Right renal cortex interstitium (tissue), 3 donors: ENCODE measurements at regions not wholly inside any gene's neighbourhood (a gene's known extent, or its start where the extent isn't known, plus 50 kb on each side); places are given as distances from the start of the nearest gene placed in this dataset.
"Not testable (repeated sequence)": the region's sequence is repeated elsewhere in the genome, so short reads cannot be mapped to it uniquely, and the experiment has no call there.

Experiments used
- DNase-seq, 3 donors: peaks; one replicate each; pipeline ENCODE4 v3.0.0-alpha.2; 2013; ENCODE audit warnings: low read depth in 3 of 3, low spot score in 2 of 3

DNA sequence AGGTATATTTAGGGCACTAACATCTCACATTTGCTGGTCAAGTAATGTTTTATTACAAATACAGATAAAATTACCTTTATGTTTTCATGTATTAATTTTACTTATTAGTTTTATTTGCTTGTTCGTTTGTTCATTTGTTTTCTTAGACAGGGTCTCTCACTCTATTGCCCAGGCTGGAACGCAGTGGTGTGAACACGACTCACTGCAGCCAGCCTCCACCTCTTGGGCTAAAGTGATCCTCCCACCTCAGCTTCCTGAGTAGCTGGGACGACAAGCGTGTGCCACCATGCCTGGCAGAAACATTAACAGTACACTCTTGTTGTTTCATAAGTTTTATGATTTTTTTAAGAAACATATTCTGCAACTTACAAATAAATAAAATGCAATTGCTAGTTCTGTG lies 123.2 kb downstream of the ZNF608 start:
- DNase-seq: no peak

DNA sequence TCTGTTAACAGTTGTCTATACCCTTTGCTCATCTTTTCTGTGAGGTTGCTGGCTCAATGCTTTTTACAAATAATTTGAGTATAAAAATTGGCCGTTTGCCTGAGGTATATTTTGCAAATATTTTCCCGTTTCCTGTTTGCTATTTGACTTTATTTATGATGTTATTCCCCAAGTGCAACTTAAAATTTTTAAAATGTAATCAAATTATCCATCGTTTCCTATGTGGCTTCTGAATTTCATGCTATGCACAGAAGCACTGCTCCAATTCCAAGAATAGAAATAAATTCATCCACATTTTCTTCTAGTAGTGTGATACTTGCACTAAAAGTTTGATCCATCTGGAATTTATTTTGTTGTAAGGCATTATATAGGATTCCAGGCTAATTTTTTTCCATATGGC lies 123.6 kb downstream of the ZNF608 start:
- DNase-seq: no peak

DNA sequence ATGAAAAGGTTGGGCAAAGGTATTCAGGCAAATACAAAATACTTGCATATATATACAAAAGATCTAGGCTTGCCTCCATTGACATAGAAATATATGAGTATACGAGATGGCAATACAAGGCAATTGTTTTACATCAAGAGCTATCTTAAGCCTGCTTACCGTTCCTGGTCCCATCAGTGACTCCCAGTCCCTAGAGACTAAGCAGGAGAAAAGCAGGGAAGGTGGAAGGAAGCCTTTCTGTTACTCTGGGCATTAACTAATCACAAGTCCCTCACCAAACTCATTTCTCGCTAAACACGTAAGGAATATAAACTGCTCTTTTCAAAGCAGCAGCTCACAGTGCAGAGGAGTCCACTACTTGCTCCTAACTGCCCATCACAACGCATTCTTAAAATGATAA lies 125.2 kb downstream of the ZNF608 start:
- DNase-seq: no peak

DNA sequence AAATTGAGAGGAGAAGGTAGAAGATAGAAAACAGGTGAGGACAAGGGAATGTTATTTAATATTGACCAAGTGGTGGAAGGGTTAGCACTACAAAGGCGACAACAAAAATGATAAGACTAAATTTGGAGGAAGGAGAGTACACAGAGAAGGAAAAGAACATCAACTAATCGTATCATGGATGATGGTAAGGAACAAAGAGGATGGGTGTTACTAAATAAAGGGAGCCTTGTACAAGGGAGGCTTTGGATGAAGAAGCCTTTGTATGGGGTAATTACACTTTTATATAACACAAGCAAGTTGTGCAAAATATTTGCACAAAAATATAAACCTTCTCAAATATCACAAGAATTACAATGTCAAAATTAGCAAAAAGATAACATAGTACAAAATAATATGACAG lies 125.7 kb downstream of the ZNF608 start:
- no peak for DNase-seq

DNA sequence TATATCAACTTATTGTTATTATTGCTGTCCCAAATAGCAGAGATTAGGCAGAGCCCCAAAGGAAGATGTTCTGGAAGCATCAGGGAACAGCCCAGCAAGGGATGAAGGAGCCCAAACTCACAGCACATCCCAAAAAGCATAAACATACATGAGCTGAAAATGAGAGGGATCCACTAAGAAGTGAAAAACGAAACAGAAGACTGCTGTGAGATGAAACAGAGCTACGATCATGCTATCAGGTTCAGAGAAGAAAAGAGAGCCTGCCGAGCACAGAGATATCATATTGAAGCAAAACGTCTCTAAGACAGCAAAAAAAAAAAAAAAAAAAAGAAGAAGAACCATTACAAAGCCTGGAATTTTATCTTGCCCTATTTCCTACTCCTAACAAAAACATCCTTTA lies 127.3 kb downstream of the ZNF608 start:
- no peak for DNase-seq

DNA sequence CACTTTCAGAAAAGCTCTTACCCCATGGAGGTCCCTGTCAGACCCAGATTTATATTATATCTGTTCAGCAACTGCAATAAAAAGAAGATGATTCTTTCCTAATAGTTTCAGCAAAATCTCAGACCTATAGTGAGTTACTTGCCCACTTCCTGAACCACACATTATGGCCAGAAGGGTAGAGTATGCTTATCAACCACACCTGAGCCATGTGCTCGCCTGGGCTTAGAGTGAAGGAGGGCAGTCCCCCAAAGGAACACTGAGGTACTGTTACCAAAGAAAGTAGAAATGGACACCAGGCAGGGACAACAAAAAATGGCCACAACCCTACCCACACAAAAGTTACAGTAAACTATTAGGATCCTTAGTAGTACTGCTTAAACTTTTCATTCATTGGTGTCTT lies 128.7 kb downstream of the ZNF608 start:
- no peak for DNase-seq

DNA sequence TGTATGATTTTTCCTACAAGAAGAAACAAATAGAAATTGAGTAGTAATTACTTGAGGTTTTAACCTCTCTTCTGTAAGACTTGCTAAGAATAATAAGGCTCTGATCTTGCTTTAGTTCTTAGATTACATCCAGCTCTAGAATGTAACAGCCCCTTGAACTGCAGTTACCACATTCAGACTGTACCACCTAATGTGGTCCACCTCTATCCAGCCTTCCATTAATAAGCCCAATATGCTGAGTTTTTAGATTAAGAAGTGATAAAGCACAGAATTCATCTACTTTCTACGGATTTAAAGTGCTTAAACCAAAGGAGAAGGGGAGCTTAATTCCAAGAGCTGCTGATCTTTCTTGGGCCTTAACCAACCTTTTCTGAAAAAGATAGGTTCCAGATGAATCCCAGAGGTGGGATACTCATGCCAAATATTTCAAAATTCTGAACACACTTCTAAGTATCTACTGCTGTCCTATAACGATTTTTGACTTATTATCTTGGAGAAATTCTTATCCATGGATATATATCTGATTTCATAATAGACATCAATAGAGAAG lies 131.5 kb downstream of the ZNF608 start:
- no peak for DNase-seq

DNA sequence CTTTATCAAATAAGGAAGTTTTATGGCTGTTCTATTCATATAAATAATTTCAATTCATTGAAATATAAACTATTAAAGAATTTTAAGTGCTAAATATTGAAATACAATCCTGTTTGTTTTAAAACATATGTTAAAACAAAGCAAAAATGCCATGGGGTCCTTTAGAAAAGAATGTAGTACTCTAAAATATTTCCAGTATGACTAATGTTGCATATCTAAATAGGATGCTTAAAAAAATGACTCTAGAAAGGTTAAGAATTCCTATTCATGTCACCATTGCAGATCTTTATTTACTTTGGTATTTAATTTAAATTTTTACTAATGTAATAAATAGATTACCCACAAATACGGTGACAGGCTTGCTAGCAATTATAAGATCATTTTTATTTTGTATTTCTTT lies 132.3 kb downstream of the ZNF608 start:
- DNase-seq: no peak

DNA sequence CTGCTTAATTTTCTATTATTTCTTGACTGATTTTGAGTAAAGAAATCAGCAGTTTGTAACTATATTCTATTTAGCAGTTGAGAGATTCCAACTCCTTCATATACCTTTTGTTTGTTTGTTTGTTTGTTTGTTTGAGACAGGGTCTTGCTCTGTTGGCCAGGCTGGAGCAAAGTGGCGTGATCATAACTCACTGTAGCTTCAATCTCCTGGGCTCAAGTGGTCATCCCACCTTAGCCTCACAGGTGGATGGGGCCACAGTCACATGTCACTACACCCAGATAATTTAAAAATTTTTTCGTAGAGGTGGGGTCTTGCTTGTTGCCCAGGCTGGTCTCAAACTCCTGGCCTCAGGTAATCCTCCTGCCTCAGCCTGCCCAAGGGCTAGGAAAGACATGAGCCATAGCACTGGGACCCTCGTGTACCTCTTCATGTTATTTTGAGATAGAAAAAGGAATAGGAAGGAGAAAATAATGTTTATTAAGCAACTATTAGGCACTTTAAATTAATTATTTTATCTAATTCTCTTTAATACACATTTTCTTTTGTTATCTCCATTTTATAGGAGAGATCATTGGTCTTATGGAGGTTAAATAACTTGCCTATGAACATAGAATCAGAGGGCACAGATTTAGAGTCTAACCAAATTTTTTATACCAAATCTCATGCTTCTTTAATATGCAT lies 133.0 kb downstream of the ZNF608 start:
- no peak for DNase-seq

DNA sequence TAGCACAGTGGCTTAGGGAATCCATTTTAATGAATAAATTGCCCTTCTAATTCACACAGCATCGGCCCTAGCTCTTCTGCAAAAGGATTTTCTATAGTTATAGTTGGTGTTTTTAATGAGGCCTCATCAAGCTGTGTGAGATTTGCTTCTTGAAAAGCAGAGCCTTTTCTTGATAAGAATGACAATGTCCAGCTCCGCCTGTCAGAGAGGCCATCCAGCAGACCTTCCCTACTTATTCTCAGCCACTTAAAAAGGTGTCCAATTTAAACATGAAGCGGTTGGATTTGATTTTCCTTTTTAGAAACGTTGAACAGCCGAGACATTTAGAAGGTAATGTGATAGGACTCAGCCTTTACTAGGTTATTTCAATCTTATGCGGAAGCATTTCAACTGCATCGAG lies 134.4 kb downstream of the ZNF608 start:
- DNase-seq: no peak

DNA sequence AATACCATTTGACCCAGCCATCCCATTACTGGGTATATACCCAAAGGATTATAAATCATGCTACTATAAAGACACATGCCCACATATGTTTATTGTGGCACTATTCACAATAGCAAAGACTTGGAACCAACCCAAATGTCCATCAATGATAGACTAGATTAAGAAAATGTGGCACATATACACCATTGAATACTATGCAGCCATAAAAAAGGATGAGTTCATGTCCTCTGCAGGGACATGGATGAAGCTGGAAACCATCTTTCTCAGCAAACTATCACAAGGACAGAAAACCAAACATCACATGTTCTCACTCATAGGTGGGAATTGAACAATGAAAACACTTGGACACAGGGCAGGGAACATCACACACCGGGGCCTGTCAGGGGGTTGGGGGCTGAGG lies 135.2 kb downstream of the ZNF608 start:
- not testable (repeated sequence) for DNase-seq

DNA sequence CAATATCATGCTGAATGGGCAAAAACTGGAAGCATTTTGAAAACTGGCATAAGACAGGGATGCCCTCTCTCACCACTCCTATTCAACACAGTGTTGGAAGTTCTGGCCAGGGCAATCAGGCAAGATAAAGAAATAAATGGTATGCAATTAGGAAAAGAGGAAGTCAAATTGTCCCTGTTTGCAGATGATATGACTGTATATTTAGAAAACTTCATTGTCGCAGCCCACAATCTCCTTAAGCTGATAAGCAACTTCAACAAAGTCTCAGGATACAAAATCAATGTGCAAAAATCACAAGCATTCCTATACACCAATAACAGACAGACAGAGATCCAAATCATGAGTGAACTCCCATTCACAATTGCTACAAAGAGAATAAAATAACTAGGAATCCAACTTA lies 136.8 kb downstream of the ZNF608 start:
- not testable (repeated sequence) for DNase-seq

DNA sequence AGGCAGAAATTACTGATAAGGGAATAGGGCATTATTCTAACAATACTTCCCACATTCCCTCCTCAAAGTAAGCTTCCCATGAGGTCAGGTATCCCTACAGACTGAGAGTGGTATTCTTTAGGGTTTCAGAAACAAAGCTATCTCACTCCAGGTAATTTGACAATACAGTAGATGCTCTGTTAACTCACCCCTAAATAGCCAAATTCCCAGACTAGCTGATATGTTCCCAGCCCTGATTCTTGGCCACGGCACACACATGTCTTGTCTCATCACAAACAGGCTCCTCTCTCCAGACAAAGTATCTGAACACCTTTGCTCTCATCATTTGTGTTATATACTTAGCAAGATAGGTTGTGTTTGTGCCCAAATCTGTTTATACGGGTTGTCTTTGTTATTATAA lies 139.9 kb downstream of the ZNF608 start:
- no peak for DNase-seq

DNA sequence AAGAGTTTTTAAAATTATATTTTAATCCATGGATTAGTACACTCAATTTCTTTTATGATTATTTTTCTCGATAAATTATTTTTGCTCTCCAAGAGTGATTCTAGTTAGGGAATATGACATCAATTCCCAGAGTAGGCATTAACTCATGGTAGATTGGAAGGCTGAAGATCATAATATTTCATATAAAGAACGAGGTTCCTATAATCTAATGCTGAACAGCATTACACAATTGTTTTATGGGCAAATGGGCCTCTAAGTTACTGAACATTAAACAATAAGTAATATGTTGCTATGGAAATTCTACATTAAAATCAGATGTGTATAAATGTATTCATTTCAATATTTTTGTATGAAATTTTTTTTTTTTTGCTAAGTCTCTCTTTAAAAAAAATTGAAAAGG lies 140.3 kb downstream of the ZNF608 start:
- DNase-seq: no peak

DNA sequence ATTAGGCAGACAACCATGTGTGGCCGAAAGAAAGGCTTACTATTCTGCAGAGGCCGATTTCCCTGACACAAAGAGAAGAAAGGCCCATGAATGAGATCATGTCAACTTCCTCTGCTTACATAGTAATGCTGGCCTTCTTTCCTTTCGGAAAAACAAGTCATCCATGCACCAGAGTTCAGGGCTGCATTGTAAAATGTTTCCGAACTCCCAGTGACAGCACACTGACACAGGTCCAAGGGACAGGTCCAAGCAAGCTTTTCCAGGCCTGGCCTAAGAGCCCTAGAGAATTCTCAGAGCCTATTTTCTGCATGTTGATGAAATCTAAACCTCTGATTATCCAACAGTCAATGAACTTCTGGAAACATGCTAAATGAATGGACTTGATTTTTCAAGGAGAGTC lies 140.9 kb downstream of the ZNF608 start:
- DNase-seq: peak in 1 of 3 donors; percentile 56

DNA sequence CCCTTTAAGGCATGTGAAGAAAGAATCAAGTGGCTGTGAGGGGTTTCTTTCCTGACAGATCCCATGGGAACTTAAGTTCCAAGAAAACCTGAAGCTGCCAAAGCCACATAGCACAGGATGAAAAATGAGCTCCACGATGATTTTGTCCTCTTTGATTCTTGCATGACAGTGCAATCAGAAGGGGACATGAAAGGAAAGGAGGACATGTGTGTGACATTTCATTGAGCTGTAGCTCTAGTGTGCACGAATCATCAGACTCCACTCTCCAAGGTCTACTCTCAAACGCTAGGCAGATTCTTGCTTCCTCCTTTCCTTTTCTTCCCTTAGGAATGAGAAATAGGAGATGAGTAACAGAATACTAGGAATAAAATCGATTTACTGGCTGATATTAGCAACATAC lies 142.0 kb downstream of the ZNF608 start:
- no peak for DNase-seq

DNA sequence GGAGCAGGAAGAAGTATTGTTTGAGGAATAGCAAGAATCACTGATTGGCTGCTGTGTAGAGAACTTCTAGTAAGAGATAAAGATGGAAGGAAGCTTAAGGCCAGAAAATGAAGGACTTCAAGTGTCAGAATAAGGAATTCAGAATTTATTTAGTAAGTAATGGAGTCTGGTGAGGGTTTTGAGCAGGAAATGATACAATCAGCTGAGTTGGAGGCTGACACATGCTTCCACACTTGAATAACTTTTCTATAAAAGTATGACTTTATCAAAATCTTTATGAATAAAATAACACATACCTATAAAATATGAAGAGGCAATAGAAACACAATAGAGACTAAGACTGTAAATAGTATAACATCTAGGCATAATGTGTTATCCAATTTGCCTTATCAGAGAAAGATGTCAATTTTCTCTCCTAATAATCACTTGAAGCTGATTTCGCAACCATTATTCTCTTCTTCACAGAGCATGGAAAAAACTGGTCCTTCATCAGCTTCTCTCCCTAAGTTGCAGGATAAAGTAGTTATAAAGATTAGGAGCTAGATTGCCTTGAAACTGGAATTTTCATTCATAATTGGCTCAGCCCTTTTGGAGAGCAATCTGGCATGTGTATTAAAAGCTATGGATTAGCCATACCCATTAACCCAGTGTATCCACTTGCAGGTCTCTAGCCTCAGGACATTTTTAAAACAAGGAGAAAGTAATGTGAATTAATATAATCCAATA lies 143.4 kb downstream of the ZNF608 start:
- DNase-seq: no peak

DNA sequence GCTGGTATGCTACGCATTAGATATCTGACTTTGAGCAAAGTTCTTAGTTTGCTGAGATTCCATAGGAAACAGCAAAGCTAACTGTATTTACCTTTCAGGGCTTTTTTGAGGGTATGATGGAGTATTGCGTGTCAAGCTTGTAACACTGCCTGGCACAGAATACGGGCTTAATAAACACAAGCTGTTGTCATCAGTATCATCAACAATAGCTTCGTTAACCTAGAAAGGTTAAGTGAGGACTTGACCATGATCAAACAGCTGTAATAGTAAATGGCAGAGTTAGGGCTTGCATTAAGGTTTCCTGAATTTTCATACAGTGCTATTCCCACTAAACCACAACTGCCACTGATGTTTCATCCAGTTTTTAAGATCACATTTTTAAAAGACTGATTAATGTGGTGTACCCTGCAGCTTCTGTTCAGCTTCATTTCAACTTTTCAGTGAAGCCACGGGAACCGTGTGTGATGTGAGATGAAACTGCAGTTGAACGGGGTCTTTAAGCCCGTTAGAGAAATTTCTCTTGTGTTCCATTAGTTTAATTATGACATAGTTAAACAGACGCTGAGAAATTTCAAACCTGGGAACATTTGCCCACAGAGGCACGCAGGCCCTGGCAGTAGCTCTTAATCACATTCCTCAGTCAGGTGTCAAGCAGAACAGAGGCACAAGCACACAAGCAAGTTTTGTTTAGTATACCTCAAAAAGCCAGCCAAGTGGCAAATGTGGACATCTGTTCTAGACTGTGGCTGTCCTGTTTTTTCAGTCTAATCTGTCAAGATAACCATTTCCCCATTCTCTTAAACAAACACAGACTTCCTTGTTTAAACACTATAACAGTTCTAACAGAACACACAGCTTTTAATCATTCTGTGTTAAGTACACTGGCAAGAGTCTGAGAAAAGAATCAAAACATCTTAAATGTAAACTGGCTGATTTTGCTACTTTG lies 147.1 kb downstream of the ZNF608 start:
- DNase-seq: peak in 1 of 3 donors; percentile 35

DNA sequence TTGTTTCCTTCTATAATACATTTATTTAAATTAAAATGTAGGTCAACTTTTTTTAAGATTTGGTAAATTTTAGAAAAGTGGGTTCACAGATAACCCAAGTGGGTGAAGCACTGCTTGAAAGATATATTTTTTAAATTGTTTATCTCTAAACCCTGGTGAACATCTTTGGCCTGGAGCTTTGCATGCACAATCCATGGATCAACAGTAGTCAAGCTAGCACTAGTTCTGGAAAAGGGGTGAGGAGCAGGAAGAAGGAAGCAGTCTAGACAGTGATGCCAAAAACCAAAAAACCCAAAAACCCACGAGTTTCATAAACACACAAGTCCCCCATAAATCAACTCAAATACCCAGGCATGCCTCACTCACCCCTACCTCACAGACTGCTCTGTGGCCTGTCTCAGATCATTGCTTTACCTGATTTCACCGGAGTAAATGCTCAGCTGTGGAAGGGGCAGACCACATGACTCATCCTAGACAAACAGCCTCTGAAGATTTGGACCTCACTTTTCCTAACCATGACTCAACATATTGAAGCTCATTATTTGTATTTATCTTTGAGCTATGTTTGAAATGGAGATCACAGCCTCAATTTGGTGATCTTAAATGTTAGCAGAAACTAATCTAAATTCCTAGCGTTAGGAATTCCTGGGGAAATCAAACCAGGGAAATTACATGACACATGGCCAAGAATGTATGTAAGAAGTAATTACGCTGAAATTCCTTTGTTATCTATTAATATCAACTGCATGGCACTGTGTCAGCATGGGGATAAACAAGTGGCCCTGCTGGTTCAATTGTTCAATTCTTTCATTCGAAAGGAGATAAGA lies 149.6 kb downstream of the ZNF608 start:
- DNase-seq: no peak

DNA sequence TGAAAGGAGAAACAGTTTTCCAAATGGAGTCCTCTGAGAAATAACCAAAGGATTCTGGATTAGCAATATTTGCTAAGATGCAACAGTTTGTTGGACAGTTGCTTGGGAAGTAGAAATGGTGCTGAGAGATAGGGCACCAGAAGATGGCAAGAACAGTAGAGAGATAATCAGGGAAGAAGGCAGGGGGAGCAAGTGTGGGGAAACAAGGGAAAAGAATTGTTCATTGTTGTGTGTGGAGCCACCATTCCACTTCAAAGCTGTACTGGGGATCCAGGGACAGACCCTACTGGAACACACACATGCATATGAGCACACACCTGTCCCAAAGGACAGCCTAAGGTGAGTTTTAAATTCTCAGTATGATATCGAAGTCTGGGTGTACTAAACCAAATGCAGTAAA lies 152.5 kb downstream of the ZNF608 start:
- DNase-seq: no peak
